GM12878 (cell line): ENCODE measurements at regions not wholly inside any gene's neighbourhood (a gene's known extent, or its start where the extent isn't known, plus 50 kb on each side); places are given as distances from the start of the nearest gene placed in this dataset.

Source experiments
- EZH2 ChIP-seq: IDR thresholded peaks from 2 replicates; pipeline ENCODE4 v1.6.1; 2012; ENCODE audit warnings: low read depth, mild to moderate bottlenecking, control low read depth, inconsistent platforms, low read length, borderline replicate concordance; ENCODE audit not compliant: control insufficient read depth
- FOXK2 ChIP-seq: fragments of 450-650 bp; IDR thresholded peaks from 2 replicates; pipeline ENCODE4 v1.6.1; 2017; ENCODE audit warnings: mild to moderate bottlenecking, moderate library complexity
- IKZF1 ChIP-seq: fragments of 450-650 bp; conservative IDR thresholded peaks from 2 replicates; pipeline ENCODE4 v1.6.1; 2017; ENCODE audit warnings: antibody characterized with exemption, mild to moderate bottlenecking
- MEF2A ChIP-seq: IDR thresholded peaks from 2 replicates; pipeline ENCODE4 v1.6.1; 2011; ENCODE audit warnings: low read depth, mild to moderate bottlenecking, low read length, moderate library complexity; ENCODE audit not compliant: insufficient read depth
- MTA3 ChIP-seq: IDR thresholded peaks from 2 replicates; pipeline ENCODE4 v1.6.1; 2012; ENCODE audit warnings: low read length, inconsistent platforms, borderline replicate concordance
- NFIC ChIP-seq: IDR thresholded peaks from 2 replicates; pipeline ENCODE4 v1.6.1; 2012; ENCODE audit warnings: low read depth, mild to moderate bottlenecking, inconsistent platforms, low read length, moderate library complexity
- SRF ChIP-seq, 2 experiments: IDR thresholded peaks; 2 replicates each; pipeline ENCODE4 v1.6.1; 2011; ENCODE audit warnings: low read depth in 2 of 2, low read length in 2 of 2, mild to moderate bottlenecking in 1 of 2, moderate library complexity in 1 of 2
- TAF1 ChIP-seq: IDR thresholded peaks from 2 replicates; pipeline ENCODE4 v1.6.1; 2011; ENCODE audit warnings: mild to moderate bottlenecking, low read depth, low read length, borderline replicate concordance
- ZNF217 ChIP-seq: fragments of 450-650 bp; IDR thresholded peaks from 2 replicates; pipeline ENCODE4 v1.6.1; 2017; ENCODE audit warnings: antibody characterized with exemption, mild to moderate bottlenecking
- ZNF274 ChIP-seq: IDR thresholded peaks from one replicate; pipeline ENCODE4 v1.8.0; 2011; ENCODE audit not compliant: insufficient read length, insufficient read depth

GRCh38 chr15:39487458-39487735, 93.5 kb upstream of the THBS1 start:
- TF ChIP-seq ZNF274 (no peak), SRF (IDR thresholded peaks at IDR 0.05; ENCODE audit: low read depth in 2 of 2, low read length in 2 of 2) (no peak), IKZF1 (no peak), ZNF217 (no peak), EZH2 (no peak), MTA3 (no peak), MEF2A (no peak), TAF1 (no peak), FOXK2 (no peak), NFIC (no peak)
